HG03097 (cell line): ENCODE measurements at regions not wholly inside any gene's neighbourhood (a gene's known extent, or its start where the extent isn't known, plus 50 kb on each side); places are given as distances from the start of the nearest gene placed in this dataset.

Source experiments
- ATAC-seq: cut with Tn5 transposase; IDR thresholded peaks from one replicate; pipeline ENCODE4 v1.9.1; 2021; ENCODE audit not compliant: unreplicated experiment, low FRiP score

GRCh38 chr21:35366394-35367080, 317.4 kb upstream of the RUNX1 start:
- ATAC-seq, result no peak

DNA sequence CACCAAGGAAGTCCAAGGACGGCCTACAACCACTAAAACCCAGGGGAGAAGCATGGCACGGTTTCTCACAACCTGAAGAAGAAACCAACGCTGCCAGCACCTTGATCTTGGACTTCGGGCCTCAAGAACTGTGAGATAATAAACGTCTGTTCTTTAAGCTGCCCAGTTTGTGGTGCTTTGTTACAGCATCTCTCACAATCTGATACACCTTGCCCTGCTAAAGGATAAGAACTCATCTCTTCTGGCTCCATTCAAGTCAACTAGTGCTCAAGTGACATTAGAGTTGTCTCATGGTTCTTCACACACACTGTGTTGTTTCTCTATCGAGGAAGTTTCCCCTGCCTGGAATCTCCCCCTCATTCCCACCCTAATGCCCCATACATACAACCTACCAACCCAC, 314.4 kb upstream of the RUNX1 start:
- no peak for ATAC-seq

- ATAC-seq, result no peak
Measured at GRCh38 chr21:35361988-35362387, 312.9 kb upstream of the RUNX1 start.

GRCh38 chr21:35360870-35361570, 311.9 kb upstream of the RUNX1 start:
- ATAC-seq, result no peak

DNA sequence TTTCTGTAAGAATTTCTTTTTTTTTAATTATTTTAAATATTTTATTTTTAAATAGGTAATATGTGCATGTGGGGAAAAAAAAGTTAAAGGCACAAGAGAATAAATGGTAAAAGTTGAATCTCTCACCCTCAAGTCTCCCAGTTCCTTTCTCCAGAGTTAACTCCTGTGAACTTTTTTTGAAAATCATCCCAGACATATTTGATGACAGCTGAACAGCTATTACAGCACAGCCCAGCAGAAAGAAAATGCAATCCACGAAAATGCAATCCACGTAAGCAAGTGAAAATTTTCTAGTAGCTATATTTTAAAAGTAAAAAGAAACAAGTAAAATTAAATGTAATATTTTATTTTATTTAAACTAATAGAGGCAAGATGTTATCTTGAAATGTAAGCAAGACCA, 310.0 kb upstream of the RUNX1 start:
- ATAC-seq, result no peak

GRCh38 chr21:35358008-35358407, 308.9 kb upstream of the RUNX1 start:
- no peak for ATAC-seq

- no peak for ATAC-seq
Measured at GRCh38 chr21:35357041-35357780, 308.1 kb upstream of the RUNX1 start.

DNA sequence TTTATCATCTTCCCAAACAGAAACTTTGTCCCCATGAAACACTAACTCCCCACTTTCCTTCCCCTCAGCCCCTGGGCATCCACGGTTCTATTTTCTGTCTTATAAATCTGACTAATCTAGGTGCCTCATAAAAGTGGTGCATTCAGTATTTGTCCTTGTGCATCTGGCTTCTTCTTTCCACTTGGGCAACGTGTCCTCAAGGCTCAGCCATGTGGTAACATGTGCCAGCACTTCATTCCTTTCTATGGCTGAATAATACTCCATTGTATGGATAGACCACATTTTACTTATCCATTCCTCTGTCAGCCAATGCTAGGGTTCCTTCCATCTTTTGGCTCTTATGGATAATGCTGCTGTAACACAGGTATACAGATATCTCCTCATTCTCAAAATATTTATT, 305.0 kb upstream of the RUNX1 start:
- no peak for ATAC-seq

DNA sequence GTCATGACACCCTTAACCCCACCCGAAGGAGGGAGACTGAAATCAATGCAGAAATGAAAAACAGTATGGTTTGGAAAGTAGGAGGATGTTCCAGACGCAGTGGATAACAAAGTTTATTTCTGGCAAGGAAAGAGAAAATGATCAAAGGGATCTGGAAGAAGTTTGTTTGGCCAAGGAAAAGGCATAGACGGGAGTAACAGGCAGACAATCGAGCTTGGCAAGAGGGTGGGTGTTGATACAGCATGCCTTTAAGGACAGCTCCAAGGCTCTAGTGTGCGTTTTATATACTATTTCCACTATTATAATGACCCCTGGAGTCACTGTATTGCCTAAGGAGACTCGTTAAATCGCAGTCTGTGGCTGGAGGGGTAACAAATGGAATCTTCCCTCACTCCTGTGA, 303.7 kb upstream of the RUNX1 start:
- no peak for ATAC-seq

- ATAC-seq, result no peak
Measured at GRCh38 chr21:35352066-35352770, 303.1 kb upstream of the RUNX1 start.

GRCh38 chr21:35351434-35351833, 302.3 kb upstream of the RUNX1 start:
- no peak for ATAC-seq

DNA sequence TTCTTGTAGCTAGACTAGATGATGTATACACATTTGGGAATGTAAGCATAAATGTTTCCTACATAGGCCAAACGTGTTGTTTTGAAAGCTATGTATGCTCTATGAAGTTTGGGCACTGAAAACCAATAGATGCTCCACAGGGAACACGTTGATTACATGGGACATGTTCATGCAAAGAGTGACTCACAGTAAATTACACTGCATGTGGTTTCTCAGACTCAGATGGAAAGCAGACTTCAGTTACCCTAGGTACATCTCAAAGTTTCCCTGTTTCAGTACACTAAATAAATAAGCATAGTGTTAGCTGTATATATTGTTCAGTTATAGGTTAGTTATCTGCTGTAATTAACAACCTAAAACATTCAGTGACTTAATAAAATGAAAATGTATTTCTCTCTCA, 301.9 kb upstream of the RUNX1 start:
- no peak for ATAC-seq

DNA sequence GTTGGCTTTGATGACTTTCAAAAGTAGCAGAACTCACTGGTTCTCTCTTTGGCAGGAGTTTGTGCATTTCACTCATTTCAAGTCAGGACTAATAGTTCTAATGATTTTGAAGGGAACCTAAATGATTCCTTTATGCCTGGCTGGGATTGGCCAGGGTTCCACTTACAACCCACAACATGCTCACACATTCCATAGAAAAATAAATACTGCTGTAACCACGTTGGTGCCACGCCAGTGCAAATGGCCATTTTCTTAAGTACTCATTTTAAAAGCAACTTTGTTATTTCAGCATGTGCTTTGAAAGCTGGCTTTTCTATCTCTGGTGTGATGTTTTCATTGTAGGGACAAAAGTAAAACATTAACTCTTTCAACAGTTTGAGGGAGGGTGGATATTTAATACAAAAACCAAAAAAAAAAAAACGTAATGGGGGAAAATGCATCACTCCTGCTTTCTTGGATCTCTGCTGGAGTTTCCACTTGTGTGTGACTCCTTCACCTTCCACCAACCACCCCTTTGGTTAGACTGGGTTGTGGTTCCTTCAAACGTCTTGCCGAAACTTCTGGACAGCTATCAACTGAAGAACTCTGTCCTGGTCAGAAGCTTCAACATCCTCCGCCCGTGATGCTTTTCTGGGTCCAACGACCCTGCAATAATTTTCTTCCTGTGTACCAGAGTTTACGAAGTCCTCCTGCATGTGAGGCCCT, 300.4 kb upstream of the RUNX1 start:
- ATAC-seq, result no peak

- no peak for ATAC-seq
Measured at GRCh38 chr21:35348686-35349085, 299.6 kb upstream of the RUNX1 start.

DNA sequence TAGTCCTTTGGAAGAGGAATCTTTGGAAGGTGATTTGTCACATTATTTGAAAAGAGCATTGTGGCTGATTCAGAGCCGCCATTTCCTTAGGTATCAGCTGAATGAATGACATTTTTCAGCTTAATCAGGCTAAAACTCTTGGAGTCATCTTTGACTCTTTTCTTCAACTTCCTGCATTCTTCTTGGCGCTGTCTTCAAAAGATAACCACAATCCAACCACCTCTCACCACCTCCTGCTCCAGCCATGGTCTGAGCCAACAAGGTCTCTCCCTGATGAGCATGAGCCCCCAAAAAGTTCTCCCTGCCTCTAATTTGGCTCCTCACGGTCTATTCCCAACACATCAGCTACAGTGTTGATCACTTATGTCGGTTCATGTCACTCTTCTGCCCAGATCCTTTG, 297.6 kb upstream of the RUNX1 start:
- no peak for ATAC-seq

DNA sequence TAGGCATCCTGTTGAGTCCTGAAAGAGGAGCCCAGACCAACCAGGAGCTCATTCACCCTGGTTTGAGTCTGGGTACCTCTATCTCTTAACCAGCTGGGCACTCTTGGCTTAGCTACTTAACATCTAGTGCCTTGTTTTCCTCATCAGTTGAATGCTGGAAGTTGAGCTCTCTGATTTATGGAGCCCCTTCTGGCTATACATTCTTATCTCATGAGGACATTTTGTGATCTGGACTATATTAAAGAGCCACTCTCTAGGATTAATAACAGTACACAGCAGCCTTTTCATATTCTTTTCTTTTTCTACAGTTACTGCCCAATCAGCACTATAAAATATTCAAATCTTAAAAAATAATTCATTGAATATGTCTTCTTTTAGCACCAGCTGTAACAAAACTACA, 296.9 kb upstream of the RUNX1 start:
- ATAC-seq, result no peak

GRCh38 chr21:35344582-35344981, 295.5 kb upstream of the RUNX1 start:
- ATAC-seq, result no peak

DNA sequence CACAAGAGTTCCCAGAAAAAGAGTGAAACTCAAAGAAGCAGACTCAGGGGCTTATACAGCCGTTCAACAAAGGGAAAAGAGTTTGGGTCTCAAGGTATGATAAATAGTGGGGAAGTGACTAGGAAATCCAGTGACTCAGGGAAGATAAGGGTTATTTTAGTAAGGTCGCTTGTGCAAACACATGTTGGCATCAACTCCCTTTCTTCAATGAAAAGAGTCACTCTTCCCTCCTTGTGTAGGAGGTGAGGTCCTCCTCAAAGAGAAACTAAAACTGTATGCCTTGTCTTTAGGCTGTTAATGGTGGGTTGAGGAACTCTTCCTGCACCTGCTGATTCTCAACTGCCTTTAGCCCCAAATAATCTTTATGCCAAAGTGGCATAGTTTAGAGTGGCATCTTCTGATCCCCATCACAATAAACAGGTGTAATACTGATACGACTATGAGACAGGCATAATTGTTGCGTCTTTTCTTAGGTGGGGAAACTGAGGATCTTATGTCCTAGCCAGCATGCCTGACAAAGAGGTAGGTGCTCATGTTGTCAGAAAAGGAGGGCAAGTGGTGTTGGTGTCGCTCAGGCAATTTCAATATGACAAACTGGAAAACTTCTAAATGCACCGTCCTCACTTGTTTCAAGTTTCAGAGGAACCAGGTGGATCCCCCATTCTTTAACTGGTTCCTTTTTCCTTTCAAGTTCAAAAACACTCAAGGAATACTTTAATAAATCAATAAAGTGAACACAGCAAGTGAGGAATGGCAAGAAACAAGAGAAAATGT, 294.1 kb upstream of the RUNX1 start:
- no peak for ATAC-seq

- ATAC-seq, result no peak
Measured at GRCh38 chr21:35342440-35342839, 293.3 kb upstream of the RUNX1 start.

GRCh38 chr21:35340273-35340672, 291.2 kb upstream of the RUNX1 start:
- no peak for ATAC-seq
